ENCODE measurements at regions not wholly inside any gene's neighbourhood (a gene's known extent, or its start where the extent isn't known, plus 50 kb on each side); places are given as distances from the start of the nearest gene placed in this dataset.

DNA sequence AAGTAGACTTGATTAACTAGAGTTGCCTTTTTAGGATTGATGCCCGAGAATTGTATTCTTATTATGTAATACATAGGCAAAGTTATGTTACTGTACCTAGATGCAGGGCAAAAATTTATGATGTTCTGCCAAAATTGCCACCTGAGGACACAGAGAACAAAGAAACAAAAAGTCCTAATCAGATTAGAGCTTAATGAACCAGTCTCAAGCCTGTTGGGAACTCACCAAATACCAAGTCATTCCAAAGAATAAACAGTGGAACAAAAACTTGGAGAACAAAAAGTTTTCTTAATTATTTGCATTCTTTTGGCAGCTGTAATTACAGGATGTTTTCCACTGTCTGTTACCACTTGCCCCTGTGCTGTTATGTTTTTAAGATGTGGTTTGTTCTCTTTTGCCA is 154.7 kb upstream of the SGK1 start:
- TF ChIP-seq, protein P1, sequence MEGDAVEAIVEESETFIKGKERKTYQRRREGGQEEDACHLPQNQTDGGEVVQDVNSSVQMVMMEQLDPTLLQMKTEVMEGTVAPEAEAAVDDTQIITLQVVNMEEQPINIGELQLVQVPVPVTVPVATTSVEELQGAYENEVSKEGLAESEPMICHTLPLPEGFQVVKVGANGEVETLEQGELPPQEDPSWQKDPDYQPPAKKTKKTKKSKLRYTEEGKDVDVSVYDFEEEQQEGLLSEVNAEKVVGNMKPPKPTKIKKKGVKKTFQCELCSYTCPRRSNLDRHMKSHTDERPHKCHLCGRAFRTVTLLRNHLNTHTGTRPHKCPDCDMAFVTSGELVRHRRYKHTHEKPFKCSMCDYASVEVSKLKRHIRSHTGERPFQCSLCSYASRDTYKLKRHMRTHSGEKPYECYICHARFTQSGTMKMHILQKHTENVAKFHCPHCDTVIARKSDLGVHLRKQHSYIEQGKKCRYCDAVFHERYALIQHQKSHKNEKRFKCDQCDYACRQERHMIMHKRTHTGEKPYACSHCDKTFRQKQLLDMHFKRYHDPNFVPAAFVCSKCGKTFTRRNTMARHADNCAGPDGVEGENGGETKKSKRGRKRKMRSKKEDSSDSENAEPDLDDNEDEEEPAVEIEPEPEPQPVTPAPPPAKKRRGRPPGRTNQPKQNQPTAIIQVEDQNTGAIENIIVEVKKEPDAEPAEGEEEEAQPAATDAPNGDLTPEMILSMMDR (IDR thresholded peaks at IDR 0.05; ENCODE audit: low read depth, low read length, poor library complexity, severe bottlenecking): no peak
- no peak for TF ChIP-seq EZH2phosphoT487 (IDR thresholded peaks at IDR 0.05; ENCODE audit: borderline replicate concordance, low read length)
- Histone ChIP-seq H3K36me3 (ENCODE audit: control insufficient read depth, low read length) (no peaks in the 10 kb centered on the region), H3K79me2 (ENCODE audit: control insufficient read depth, low read length) (no peaks in the 10 kb centered on the region), H3K4me1 (ENCODE audit: control insufficient read depth, low read length) (peaks cover 8% of the 10 kb centered on the region), H3K27ac (ENCODE audit: low read depth, low read length) (no peak overlapping the region), H3F3A (ENCODE audit: control insufficient read depth, insufficient read depth) (no peaks in the 10 kb centered on the region), H3K9me2 (replicated peaks; ENCODE audit: control insufficient read depth, low read length) (no peaks in the 10 kb centered on the region), H3K9me3 (ENCODE audit: control insufficient read depth, insufficient read depth, low read length) (no peaks in the 10 kb centered on the region), H4K20me1 (ENCODE audit: control insufficient read depth, insufficient read depth, low read depth, low read length) (no peaks in the 10 kb centered on the region), H3K27me3 (ENCODE audit: control insufficient read depth, low read length) (no peaks in the 10 kb centered on the region; the same call in 1 of the 2 replicates), H3K4me2 (ENCODE audit: low read length) (no peak overlapping the region), H3K4me3 (ENCODE audit: low read length) (no peak overlapping the region)

- no peak for TF ChIP-seq EZH2phosphoT487 (IDR thresholded peaks at IDR 0.05; ENCODE audit: borderline replicate concordance, low read length)
- TF ChIP-seq, protein P1 (IDR thresholded peaks at IDR 0.05; ENCODE audit: low read depth, low read length, poor library complexity, severe bottlenecking): no peak
- Histone ChIP-seq H3K4me1 (ENCODE audit: control insufficient read depth, low read length) (peaks cover 8% of the 10 kb centered on the region), H3K79me2 (ENCODE audit: control insufficient read depth, low read length) (no peaks in the 10 kb centered on the region), H3K36me3 (ENCODE audit: control insufficient read depth, low read length) (no peaks in the 10 kb centered on the region), H3K9me2 (replicated peaks; ENCODE audit: control insufficient read depth, low read length) (no peaks in the 10 kb centered on the region), H3K4me3 (ENCODE audit: low read length) (no peak overlapping the region), H3K9me3 (ENCODE audit: control insufficient read depth, insufficient read depth, low read length) (no peaks in the 10 kb centered on the region), H3K27me3 (ENCODE audit: control insufficient read depth, low read length) (no peaks in the 10 kb centered on the region; the same call in 1 of the 2 replicates), H3F3A (ENCODE audit: control insufficient read depth, insufficient read depth) (no peaks in the 10 kb centered on the region), H3K27ac (ENCODE audit: low read depth, low read length) (no peak overlapping the region), H3K4me2 (ENCODE audit: low read length) (no peak overlapping the region), H4K20me1 (ENCODE audit: control insufficient read depth, insufficient read depth, low read depth, low read length) (no peaks in the 10 kb centered on the region)
Measured at GRCh38 chr6:134472046-134472445, 154.1 kb upstream of the SGK1 start.

DNA sequence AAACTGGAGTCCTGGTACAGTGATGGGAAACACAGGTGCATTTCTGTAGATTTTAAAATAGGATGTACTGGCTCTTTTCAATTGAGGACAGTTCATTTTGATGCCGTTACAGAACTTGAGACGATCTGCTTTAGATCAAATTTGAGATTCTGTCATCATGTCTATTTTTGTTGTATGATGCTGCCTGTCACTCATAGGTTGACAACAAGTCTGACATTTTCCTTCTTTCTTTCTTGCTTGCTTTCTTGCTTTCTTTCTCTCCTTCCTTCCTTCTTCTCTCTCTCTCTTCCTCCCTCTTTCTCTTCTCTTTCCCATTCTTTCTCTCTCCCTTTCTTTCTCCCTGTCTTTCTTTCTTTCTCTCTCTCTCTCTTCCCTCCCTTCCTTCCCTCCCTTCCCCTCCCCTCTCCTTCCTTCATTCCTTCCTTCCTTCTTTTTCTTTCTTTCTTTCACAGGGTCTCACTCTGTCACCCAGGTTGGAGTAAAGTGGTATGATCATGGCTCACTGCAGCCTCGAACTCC is 152.6 kb upstream of the SGK1 start:
- H3K79me2 ChIP-seq (ENCODE audit: control insufficient read depth, low read length): no peaks in the 10 kb centered on the region
- no peak for TF ChIP-seq EZH2phosphoT487 (IDR thresholded peaks at IDR 0.05; ENCODE audit: borderline replicate concordance, low read length)
- TF ChIP-seq, protein P1 (IDR thresholded peaks at IDR 0.05; ENCODE audit: low read depth, low read length, poor library complexity, severe bottlenecking): no peak
- peaks cover 8% of the 10 kb centered on the region for H3K4me1 ChIP-seq (ENCODE audit: control insufficient read depth, low read length)
- H3F3A ChIP-seq (ENCODE audit: control insufficient read depth, insufficient read depth): no peaks in the 10 kb centered on the region
- peaks cover 2% of the 10 kb centered on the region for H3K27me3 ChIP-seq (ENCODE audit: control insufficient read depth, low read length)
- no peak overlapping the region for H3K27ac ChIP-seq (ENCODE audit: low read depth, low read length)
- H4K20me1 ChIP-seq (ENCODE audit: control insufficient read depth, insufficient read depth, low read depth, low read length): no peaks in the 10 kb centered on the region
- no peaks in the 10 kb centered on the region for H3K9me3 ChIP-seq (ENCODE audit: control insufficient read depth, insufficient read depth, low read length)
- no peaks in the 10 kb centered on the region for H3K9me2 ChIP-seq (replicated peaks; ENCODE audit: control insufficient read depth, low read length)
- no peak overlapping the region for H3K4me3 ChIP-seq (ENCODE audit: low read length)
- no peak overlapping the region for H3K4me2 ChIP-seq (ENCODE audit: low read length)
- no peaks in the 10 kb centered on the region for H3K36me3 ChIP-seq (ENCODE audit: control insufficient read depth, low read length)

All from DOHH2 (cell line).